Parathyroid adenoma (tissue), 2 donors: ENCODE measurements at regions not wholly inside any gene's neighbourhood (a gene's known extent, or its start where the extent isn't known, plus 50 kb on each side); places are given as distances from the start of the nearest gene placed in this dataset.

Source experiments
- H2AFZ ChIP-seq: fragments of 300-600 bp; sonication (generic); one replicate; pipeline ENCODE4 v1.7.0; 2017; ENCODE audit warnings: antibody characterized with exemption, mild to moderate bottlenecking
- H3K27ac ChIP-seq: fragments of 300-600 bp; sonication (generic); one replicate; pipeline ENCODE4 v1.7.0; 2017
- H3K27me3 ChIP-seq: fragments of 300-600 bp; sonication (generic); one replicate; pipeline ENCODE4 v1.7.0; 2017; ENCODE audit warnings: low read length; ENCODE audit not compliant: control insufficient read depth, insufficient read depth
- H3K36me3 ChIP-seq: fragments of 300-600 bp; sonication (generic); one replicate; pipeline ENCODE4 v1.7.0; 2017; ENCODE audit warnings: low read length; ENCODE audit not compliant: control insufficient read depth, insufficient read depth
- H3K4me1 ChIP-seq: fragments of 300-600 bp; sonication (generic); one replicate; pipeline ENCODE4 v1.7.0; 2017; ENCODE audit warnings: control low read depth
- H3K4me2 ChIP-seq: fragments of 300-600 bp; sonication (generic); one replicate; pipeline ENCODE4 v1.7.0; 2017; ENCODE audit warnings: low read length
- H3K4me3 ChIP-seq: fragments of 300-600 bp; sonication (generic); one replicate; pipeline ENCODE4 v1.7.0; 2017; ENCODE audit warnings: low read depth, low read length
- H3K79me2 ChIP-seq: fragments of 300-600 bp; sonication (generic); one replicate; pipeline ENCODE4 v1.7.0; 2017; ENCODE audit warnings: control low read depth
- H3K9ac ChIP-seq: fragments of 300-600 bp; sonication (generic); one replicate; pipeline ENCODE4 v1.7.0; 2017; ENCODE audit warnings: mild to moderate bottlenecking
- H3K9me3 ChIP-seq: fragments of 300-600 bp; sonication (generic); one replicate; pipeline ENCODE4 v1.7.0; 2017; ENCODE audit warnings: low read length; ENCODE audit not compliant: control insufficient read depth
- TF ChIP-seq, protein P1 (sequence below): fragments of 300-600 bp; sonication (generic); IDR thresholded peaks from one replicate; pipeline ENCODE4 v1.7.0; 2017; ENCODE audit warnings: antibody characterized with exemption, mild to moderate bottlenecking
- donor health status: primary hyperparathyroidism.

DNA sequence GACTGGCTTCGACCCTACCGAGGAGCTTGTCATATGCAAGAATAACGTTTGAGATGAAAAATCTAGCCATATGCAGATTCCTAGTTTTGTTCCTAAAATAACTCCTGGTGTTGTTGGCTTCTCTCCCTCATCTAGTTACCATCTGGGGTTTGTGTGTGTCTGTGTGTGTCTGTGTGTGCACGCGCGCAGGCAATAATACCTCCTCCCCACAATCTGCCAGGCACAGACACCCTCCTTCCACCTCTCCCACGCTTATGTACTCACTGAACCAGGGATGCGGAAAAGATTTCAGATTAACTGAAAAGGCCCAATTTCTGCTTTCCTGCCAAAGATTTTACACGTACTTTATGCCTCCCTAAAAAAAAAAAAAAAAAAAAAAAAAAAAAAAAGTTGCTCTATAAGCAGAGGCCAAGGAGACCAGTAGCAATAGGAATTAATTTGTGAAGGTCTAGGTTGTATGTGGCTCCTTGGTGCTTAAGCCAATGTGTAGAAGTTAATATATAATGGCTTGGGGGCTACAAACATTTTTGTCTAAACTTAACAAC lies 452.7 kb downstream of the NUF2 start:
- H3K4me3 ChIP-seq, result no peak overlapping the region
- H2AFZ ChIP-seq, result no peak overlapping the region
- H3K79me2 ChIP-seq, result no peaks in the 10 kb centered on the region
- TF ChIP-seq, protein P1, sequence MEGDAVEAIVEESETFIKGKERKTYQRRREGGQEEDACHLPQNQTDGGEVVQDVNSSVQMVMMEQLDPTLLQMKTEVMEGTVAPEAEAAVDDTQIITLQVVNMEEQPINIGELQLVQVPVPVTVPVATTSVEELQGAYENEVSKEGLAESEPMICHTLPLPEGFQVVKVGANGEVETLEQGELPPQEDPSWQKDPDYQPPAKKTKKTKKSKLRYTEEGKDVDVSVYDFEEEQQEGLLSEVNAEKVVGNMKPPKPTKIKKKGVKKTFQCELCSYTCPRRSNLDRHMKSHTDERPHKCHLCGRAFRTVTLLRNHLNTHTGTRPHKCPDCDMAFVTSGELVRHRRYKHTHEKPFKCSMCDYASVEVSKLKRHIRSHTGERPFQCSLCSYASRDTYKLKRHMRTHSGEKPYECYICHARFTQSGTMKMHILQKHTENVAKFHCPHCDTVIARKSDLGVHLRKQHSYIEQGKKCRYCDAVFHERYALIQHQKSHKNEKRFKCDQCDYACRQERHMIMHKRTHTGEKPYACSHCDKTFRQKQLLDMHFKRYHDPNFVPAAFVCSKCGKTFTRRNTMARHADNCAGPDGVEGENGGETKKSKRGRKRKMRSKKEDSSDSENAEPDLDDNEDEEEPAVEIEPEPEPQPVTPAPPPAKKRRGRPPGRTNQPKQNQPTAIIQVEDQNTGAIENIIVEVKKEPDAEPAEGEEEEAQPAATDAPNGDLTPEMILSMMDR, result no peak
- H3K4me2 ChIP-seq, result no peak overlapping the region
- no peak overlapping the region for H3K9ac ChIP-seq
- no peaks in the 10 kb centered on the region for H3K36me3 ChIP-seq
- H3K9me3 ChIP-seq, result no peaks in the 10 kb centered on the region
- no peak overlapping the region for H3K27ac ChIP-seq
- H3K4me1 ChIP-seq, result no peaks in the 10 kb centered on the region
- H3K27me3 ChIP-seq, result no peaks in the 10 kb centered on the region

DNA sequence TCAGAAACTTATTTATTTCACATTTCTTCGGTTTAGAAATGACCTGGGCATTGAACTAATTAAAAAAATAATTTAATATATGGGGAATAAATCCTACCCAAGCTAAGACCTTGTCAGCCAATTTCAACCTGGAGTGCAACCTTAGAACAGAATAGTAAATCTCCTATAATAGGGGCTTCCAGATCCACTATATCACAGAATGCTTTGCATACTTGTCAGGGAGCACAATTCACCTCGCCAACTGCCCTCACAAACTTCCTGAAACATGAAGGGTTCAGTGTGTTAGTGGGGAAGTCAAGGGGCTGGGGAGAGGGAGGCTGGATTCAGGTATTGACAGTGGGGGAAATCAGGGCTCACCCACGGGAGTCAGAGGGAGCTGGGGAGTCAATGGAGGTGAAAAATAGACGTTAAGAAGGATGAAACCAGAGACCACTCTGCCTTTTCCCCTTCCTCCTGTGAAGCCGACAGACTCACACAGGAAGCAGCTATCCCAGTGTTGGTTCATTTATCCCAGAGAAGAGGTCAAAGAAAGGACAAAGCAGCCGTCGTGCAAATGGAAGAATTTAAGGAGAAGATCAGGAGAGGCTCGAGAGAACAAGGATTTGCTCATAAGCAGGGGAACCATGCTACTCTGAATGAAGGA lies 453.3 kb downstream of the NUF2 start:
- TF ChIP-seq, protein P1, result no peak
- H3K9me3 ChIP-seq, result no peaks in the 10 kb centered on the region
- no peak overlapping the region for H3K27ac ChIP-seq
- H3K79me2 ChIP-seq, result no peaks in the 10 kb centered on the region
- no peaks in the 10 kb centered on the region for H3K4me1 ChIP-seq
- no peak overlapping the region for H2AFZ ChIP-seq
- no peak overlapping the region for H3K9ac ChIP-seq
- no peaks in the 10 kb centered on the region for H3K36me3 ChIP-seq
- no peak overlapping the region for H3K4me3 ChIP-seq
- no peaks in the 10 kb centered on the region for H3K27me3 ChIP-seq
- H3K4me2 ChIP-seq, result no peak overlapping the region

DNA sequence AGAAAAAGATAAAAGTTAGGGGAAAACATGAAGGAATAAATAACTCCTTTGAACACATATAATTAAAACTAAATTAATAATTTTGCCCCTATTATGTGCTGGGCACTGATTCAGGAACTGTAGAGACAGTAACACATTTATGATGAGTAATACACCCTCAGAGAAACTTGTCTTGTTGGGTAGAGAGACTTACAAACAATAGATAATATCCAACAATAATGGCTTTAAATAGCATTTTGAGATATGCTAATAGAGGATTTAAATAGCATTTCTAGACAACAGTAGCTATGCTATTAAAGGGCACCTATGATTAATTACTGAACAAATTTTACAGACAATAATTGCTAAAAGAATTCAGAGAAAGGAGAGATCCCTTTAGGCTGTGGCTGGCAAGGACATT lies 455.5 kb downstream of the NUF2 start:
- Histone ChIP-seq H3K27ac (no peak overlapping the region), H3K4me2 (no peak overlapping the region), H3K79me2 (no peaks in the 10 kb centered on the region), H3K4me1 (no peaks in the 10 kb centered on the region), H3K27me3 (no peaks in the 10 kb centered on the region), H3K4me3 (no peak overlapping the region), H3K9me3 (no peaks in the 10 kb centered on the region), H2AFZ (no peak overlapping the region), H3K36me3 (no peaks in the 10 kb centered on the region), H3K9ac (no peak overlapping the region)
- TF ChIP-seq, protein P1, result no peak

DNA sequence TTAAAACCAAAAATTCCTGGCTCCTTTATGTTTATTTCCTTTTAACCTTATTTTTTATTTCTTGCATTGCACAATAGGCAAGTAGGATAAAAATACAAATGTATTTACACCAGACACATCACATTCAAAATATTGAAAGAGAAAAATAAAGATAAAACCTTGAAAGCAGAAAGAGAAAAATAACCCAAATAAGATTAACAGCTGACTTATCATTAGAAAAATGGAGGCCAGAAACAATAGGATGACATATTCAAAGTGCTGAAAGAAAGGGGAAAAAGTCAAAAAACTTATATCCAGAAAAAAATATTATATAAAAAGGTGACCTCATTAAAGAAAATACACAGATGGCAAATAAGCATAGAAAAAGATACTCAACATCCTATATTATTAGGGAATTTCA lies 459.4 kb downstream of the NUF2 start:
- Histone ChIP-seq H3K79me2 (no peaks in the 10 kb centered on the region), H3K4me3 (no peak overlapping the region), H3K27me3 (no peaks in the 10 kb centered on the region), H3K36me3 (no peaks in the 10 kb centered on the region), H3K4me2 (no peak overlapping the region), H2AFZ (no peak overlapping the region), H3K27ac (no peak overlapping the region), H3K4me1 (no peaks in the 10 kb centered on the region), H3K9me3 (no peaks in the 10 kb centered on the region), H3K9ac (no peak overlapping the region)
- TF ChIP-seq, protein P1, result no peak

DNA sequence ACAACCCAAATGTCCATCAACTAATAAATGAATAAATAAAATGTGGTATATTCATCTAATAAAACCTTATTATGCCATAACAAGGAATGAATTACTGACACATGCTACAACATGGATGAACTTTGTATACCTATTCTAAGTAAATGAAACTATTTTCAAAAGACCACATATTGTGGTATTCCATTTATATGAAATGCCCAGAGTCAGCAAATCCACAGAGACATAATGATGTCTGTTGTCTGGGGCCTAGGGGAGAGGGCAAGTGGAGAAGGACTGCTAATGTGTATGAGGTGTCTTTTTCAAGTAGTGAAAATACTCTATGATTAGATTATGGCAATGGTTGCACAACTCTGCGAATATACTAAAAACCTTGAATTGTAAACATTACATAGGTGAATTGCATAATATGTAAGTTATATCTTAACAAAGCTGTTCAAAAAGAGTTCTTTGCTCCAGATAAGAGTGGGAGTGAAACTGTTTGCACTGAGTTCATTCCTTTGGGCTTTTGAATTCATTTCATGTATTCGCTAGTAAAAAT lies 464.2 kb downstream of the NUF2 start:
- TF ChIP-seq, protein P1, result no peak
- Histone ChIP-seq H3K79me2 (no peaks in the 10 kb centered on the region), H3K4me2 (no peak overlapping the region), H3K27ac (no peak overlapping the region), H3K36me3 (no peaks in the 10 kb centered on the region), H3K4me3 (no peak overlapping the region), H3K9me3 (no peaks in the 10 kb centered on the region), H3K27me3 (no peaks in the 10 kb centered on the region), H3K9ac (no peak overlapping the region), H3K4me1 (no peaks in the 10 kb centered on the region), H2AFZ (no peak overlapping the region)
